Activated T-helper 1 cell treated with Interleukin-2 at 50 U/mL for 16 hours (primary cell): ENCODE measurements at regions not wholly inside any gene's neighbourhood (a gene's known extent, or its start where the extent isn't known, plus 50 kb on each side); places are given as distances from the start of the nearest gene placed in this dataset.

Experiments used
- DNase-seq: peaks from one replicate; pipeline ENCODE4 v3.0.0-alpha.2; 2020; ENCODE audit warnings: low read depth

DNA sequence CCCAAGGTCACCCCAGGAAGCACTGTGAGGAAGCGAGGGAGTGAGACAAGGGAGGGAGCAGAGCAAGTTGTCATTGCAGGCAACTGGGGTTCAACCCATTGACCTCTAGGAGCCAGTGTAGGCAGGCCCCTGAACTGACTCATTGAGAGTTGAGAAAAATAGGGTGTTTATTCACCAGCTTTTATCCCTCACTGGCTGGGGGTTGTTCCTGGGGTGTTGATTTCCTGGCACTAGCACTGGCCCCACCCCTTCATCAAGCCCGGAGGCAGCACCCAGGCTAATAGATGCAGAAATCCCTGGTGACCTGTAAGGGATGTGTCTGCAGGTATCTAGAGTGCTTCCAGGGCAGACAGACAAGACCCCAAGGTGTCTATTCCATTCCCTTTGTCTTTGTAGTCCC is 183.9 kb downstream of the ARRDC4 start:
- no peak for DNase-seq

DNA sequence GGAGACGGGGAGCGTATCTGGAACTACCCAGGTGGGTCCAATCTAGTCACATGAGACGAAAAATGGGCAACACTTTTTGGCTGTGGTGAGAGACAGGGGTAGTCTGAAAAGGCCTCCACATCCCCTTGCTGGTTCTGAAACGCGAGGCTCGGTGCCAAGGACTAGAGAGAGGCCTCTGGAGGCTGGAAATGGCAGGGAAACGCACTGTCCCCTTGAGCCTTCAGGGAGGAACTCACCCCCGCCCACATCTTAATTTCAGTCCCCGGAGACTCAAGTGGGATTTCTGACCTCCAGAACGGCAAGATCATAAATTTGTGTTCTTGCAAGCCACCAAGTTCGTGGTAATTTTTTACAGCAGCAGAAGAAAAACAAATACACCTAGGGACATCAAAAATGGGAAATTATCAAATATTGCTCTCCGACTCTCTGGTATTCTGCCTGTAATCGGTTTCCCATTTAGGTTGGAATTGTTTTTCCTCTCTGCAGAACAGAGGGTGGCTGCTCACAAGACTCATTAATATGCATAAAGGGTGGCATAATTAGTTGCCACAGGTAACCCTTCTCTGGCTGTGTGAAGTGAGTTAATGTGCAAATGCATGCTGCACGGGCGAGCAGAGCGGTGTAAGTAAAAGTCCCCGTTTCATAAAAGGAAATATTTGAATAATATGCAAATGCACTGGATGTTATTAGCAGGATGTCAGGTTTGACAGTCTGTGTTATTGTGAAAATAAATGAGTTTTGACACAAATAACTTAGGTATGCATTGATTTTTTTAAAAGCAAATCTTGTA is 185.7 kb downstream of the ARRDC4 start:
- DNase-seq: no peak

DNA sequence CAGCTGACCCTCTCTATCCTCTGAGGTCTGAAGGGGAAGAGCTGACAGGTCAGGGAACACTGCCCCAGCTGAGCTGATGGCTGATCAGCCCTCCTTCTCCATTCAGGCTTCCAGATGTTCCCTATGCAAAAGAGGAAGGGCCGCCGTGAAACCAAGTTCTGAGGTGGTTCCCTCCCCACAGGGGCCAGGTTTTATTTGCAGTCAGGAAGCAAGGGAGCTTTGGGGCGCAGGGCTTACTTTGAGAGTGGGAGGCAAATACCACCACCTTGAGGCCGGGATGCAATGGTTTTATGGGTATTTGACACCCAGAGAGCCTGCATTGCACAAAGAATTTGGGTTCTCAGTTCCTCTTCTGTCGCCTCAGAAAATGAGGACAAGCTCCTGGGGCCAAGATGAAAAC is 186.9 kb downstream of the ARRDC4 start:
- DNase-seq: no peak

DNA sequence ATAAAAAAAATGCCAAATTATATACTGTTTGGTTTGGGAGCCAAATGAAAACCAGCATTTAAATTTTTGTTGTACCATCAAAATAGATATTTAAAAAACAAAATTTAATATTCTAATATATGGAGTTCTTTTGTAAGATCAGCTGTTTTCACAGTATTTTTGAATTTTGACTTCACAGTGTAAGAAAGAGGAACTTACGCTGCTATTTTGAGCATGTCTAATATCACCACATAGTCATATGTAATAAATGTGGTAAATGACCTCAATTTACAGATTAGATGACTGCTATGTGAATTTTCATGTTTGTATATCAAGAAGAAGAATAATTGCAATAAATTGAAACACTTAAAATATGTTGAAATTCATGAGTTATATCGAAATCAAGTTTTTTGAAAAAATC is 189.6 kb downstream of the ARRDC4 start:
- no peak for DNase-seq

DNA sequence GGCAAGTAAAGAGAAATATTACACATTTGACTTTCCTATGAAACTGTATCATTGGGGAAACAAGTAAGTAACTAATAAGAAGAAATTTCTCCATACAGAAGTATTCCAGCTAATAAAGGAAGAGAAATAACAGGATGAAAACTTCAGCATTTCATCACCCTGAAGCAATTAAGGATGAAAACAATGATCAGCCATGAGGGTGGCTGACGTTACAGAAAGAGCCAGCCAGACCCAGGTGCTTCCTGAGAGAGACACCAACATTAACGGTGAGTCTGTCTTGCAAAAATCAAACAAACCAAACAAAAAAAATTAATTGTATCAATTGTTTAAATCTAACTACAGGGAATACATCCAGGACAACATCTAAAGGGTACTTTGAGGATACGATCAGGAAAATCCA is 190.0 kb downstream of the ARRDC4 start:
- no peak for DNase-seq

DNA sequence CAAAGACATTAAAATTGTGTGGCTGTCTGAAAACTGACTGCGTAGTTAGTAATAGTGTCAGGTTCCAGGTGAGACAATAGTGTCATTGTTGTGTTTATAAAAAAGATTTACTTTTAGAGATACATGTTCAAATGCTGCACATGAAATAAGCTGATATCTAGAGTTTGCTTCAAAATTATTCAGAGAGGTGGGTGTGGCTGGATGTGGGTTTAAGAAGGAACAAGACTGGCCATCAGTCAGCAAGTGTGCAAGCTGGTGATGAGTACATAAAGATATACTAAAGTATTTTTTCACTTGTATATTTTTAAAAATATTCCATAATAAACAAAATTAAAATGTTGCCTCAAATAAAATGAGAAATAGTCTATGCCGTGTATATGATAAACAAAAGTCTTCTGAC is 190.6 kb downstream of the ARRDC4 start:
- DNase-seq: no peak

DNA sequence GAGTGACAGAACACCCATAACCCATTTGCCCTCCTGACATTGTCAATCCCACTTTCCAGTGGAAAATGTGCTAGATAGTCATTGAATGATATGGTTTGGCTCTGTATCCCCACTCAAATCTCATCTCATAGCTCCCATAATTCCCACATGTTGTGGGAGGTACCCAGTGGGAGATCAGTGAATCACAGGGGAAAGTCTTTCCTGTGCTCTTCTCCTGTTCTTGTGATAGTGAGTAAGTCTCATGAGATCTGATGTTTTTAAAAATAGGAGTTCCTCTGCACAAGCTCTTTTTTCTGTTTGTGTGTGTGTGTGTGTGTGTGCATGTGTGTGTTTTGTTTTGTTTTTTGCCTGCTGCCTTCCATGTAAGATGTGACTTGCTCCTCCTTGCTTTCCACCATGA is 191.7 kb downstream of the ARRDC4 start:
- no peak for DNase-seq

DNA sequence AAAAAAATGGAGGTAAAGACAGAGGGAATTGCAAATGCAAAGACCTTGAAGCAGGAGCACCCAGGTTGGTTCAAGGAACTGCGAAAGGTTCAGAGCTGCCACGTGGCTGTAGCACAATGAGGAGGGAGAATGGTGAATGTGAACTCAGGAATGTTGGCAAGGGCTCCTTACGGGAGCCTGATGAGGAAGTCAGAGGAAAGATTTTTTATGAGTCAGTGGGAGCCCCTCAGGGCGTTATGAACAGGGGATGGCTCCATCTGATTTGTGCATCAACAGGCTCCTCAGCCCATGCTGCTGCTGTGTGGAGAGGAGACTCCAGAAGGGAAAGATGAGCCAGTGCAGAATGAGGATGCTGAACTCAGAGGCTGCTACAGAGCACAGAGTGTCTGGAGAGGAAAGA is 194.4 kb downstream of the ARRDC4 start:
- no peak for DNase-seq

DNA sequence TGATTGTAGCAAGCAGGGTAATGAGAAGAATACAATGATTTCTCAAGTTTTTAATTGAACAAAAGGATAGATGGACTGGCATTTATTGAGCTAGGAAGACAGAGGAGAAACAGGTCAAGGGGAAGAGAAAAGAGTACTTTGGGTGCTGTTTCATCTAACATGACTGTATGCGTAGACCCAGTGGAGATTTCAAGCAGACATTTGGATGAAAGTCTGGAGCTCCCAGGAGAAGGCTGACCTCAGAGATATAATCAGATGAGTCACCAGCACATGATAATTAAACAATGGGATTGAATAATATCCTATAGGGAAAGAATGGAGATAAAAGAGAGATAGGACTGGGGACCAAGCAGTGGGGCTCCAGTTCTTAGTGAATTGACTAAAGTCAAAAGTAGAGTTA is 194.9 kb downstream of the ARRDC4 start:
- DNase-seq: no peak

DNA sequence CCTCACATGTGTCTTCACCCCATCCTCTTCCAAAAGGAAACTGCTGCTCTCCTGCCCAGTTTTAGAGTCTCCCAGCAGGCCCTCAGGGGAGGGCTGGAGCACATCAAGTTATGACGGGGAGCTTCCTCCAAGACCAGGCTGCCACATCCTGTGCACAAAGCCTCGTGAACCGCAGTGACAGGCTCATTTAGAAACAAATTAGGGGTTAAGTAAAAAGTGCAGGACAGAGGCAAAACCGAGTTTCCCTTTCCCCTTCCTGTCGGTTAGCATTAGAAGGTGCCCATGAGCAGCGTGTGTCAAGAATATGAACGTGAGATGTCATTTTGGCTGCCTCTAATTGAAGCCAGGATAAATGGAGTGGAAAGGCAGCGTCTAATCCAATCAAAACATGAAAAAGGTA is 199.7 kb downstream of the ARRDC4 start:
- DNase-seq: no peak

DNA sequence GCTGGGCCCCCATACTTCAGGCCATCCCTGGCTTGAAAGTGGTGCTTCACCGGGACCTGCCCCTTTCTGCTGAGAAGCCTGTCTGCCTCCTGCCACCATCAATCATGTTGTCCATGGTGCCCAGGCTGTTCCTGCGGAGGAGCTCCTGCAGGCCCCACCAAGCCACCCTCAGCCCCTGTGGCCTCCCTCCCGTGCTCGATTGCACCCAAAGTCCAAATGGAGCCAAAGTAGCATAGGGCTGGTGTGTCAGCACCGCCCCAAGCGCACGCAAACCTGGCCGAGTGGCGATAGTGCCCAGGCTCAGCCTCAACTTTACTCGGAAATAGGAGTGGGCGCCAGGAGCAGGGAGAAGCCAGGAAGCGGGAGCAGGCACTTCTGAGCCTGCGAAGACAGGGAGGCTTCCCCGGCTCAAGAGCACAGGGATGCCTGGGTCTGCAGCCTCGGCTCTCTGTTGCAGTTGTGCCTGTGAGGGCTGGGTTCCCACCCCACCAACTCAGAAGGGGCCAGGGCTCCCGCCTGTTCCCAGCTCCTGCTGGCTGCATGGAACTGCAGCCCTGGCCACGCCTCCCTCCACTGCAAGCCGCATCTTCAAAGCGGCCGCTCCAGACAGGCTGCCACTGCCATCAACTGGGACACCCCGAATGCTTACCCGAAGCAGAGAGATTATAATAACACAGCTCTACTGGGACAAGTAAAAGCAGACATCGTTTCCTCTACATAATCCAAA is 203.0 kb downstream of the ARRDC4 start:
- DNase-seq: no peak

DNA sequence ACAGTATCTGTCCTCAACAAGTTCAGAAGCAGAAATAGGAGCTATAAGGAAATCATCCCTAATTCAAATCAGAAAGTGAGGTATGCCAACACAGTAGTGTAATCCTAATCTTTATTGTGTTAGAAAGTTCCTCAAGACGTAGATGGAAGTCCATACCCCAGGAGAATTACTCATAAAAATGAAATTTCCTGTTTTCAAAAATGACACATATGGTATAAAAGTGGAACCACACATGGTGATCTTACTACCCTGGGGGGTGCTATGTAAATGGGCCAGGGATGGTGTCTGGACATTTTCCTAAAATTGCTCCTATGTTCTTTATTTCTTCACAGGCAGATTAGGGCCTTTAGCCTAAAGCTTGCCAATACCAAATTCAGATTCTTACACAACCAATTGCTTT is 204.1 kb downstream of the ARRDC4 start:
- DNase-seq: no peak

DNA sequence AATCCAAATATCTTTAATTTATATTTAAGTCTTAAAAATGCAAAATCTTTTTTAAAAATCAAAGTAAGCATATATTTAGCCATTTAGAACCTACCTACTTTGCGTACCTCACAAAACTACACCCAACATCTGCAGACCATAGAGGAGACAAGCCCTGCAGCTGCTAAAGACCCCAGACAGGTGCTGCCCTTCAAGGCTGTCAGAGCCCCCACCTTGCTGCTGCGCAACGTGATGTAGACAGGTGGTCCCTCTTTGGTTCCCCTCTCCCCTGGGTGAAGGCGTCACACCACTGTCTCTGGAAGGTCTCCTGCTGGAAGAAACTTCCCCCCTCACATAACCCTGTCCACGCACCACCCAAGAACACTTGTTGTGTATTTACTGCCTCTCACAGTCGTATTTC is 204.5 kb downstream of the ARRDC4 start:
- DNase-seq: no peak

DNA sequence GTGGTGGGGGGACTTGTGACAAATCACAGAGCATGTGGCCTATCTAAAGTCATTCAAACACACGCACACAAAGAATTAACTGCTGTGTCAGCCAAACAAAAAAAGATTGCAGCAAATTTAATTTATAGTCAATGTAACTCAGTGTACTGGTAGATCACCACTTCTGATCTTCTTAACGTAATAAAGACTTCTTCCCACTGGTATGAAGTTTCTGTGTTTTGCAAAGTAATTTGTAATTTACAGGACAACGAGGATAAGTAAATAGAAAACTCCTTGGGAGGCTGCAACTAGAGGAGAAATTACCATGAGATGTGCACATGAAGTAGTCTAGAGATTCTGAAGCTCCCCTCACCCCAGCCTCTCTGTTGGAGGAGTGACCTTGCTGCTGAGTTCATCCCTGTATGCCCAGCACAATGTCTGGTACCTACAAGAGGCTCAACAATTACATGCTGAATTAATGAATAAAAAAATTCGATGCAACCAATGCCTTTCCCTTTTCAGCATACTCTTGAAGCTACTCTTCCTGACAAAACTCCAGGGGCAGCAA is 207.3 kb downstream of the ARRDC4 start:
- DNase-seq: no peak

DNA sequence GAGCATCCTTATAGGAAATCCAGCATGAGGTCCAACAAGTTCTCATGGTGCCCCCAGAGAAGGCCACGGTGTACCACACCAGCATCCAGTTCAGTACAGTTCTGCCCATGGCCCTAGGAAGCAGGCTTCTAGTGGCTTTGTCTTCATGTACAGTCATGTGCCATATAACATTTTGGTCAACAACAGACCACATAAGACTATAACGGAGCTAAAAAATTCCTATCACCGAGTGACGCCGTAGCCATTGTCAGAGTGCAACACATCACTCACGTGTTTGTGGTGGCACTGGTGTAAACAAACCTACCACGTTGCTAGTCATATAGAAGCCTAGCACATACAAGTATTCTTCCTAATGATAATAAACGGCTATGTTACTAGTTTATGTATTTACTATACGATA is 209.0 kb downstream of the ARRDC4 start:
- DNase-seq: no peak

DNA sequence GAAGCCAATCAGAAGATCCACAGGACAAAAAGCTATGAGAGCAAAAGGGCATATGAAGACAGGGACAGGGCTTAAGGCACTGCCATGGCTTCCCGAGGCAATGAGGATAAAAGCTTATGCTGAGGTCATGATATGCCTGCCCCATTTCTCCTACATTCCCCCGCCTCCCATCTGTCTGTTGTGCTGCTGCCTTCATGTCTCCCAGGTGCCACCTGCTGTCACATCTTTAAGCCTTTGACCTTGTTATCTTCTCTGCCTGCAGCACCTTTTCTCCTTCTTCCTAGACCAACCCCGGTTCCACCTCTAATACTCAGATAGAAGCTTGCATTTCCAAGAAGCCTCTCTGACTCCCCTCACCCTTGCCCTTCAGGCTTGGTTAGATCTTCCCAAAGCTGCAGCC is 213.8 kb downstream of the ARRDC4 start:
- DNase-seq: no peak

DNA sequence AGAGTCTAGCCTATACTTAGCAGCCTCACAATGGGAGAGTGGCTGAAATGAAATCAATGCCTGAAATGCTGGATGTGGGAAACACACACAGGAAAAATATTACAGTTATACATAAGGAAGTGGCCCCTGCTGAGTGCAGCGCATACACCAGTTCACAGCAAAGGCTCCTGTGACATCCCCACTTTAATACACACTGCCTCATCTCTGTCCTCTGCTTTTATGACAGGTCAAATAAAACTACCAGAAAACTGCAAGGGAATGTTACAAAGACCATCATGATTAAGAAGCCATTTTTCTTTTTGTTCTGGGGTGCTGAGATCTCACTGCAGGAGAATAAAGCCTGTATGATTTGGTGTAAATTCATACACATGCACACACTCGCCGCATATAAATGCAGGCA is 214.3 kb downstream of the ARRDC4 start:
- no peak for DNase-seq

DNA sequence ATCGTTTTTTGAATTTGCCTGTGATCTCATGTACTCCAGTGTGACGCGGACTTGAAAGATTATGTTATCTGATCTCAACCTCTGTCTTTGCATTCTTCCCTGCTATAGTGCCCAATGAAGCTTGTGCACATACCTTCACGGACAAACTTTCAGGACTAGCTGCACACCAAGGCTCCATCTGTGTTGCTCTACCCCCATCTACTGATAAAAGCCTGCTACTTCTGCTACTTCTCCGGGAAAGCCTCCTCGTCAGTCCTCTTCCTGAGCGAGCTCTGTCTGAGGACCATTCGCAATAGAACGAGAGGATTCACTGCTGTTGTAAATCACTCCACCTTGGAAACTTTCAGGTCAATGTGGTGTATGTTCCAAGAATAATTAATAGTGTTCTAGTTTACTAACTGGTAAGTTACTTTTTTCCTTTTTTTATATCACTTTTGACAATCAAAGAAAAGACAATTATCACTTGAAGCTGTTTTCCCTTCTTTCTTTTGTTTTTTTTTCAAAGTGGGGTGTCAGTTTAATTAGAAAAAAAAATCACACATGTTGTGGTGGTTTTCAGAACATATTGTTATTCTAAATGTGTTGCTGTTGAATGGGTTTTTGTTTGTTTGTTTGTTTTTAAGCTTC is 217.6 kb downstream of the ARRDC4 start:
- DNase-seq: no peak

DNA sequence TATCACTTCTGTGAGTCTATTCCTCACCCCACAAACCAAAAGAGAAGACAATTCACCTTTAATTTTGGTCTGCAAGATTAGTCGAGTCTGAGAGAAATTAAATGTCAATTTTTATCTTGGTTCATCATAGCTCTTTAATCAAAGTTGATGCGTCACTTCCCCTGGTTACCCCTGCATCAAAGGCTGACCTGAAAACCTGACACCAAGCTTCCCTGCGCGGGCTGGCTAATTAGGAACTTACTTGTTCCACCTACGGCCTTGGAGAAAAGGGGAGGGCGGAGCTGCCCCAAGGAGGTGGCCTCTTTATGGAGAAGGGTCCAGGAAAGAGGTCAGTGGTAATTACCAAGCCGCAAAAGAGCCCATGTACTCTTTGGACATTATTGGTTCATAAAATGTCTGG is 218.4 kb downstream of the ARRDC4 start:
- DNase-seq: no peak

DNA sequence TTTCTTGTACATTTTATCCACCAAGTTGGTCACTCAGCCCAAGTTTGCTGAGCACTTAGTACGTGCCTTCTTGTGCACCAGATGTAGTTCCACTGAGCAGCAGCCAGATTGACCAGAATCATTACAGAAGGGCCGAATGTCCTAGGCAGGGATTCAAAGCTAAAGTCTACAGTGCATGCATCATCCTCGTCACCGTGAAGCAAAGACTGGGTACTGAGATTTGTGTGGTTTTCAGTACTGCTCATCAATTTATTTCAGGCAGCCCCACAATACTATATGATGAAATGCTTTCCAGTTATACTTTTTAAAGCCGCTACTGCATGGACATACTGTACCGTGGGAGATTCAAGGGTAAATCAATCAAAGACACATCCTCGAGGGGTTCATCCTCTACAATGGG is 227.0 kb downstream of the ARRDC4 start:
- DNase-seq: no peak

DNA sequence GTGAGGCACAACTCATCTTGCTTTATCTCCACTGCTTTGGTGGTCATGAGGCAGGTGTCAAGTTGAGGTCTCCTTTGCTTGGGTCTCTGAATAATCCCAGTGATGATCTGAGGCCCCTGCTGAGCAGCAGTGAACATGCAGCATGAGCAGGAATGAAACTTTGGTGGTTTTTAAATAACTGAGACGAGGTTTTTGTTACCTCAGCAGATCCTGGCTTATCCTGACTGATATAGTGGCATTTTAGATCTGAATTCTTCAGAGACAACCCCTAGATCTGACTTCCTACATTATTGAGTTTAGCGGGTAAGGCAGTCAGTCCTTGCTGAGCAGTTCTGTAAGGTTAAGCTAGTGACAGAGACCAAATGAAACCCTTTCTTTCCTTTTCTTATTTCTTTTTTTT is 230.4 kb downstream of the ARRDC4 start:
- no peak for DNase-seq

DNA sequence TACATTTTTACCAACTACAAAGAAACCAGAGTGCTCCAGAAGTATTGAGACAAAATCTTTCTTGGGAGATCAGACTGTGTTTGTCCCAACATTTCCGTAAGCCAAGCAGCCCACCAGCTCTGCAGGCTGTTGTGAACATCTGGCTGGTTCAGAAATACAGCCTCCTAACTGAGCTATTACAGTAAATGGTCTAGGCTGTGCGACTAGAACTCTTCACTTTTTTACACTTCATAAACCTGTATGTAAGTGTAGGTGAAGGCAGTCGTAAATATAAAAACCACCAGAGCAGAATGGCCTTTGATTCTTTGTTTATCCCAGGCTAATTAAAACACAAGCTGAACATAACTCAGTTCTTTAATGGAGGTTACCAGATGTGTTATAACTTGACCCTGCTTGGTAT is 235.3 kb downstream of the ARRDC4 start:
- no peak for DNase-seq

DNA sequence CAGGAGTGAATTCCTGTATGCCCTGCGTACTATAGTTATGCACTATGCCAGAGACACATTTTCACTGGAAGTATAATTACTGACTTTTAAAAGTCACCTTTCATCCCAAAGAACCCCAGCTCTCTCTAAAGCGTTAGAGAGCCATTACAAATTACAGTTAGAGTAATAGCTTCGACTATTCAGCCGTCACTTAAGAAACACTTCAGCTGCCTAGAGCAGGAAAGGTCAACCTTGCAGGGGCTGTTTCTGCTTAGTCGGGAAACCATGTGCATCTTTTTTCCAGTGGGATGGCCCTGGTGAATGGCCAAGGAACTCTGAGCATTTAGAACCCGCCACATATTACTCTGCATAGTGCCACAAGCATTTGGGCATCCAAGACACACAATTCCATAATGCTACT is 235.9 kb downstream of the ARRDC4 start:
- DNase-seq: no peak
